Putamen (tissue), 1 donor: ENCODE measurements at regions not wholly inside any gene's neighbourhood (a gene's known extent, or its start where the extent isn't known, plus 50 kb on each side); places are given as distances from the start of the nearest gene placed in this dataset.
"Not testable (repeated sequence)": the region's sequence is repeated elsewhere in the genome, so short reads cannot be mapped to it uniquely, and the experiment has no call there.

Experiments
- DNase-seq: peaks from one replicate; pipeline ENCODE4 v3.0.0-alpha.2; 2016; ENCODE audit warnings: low spot score

DNA sequence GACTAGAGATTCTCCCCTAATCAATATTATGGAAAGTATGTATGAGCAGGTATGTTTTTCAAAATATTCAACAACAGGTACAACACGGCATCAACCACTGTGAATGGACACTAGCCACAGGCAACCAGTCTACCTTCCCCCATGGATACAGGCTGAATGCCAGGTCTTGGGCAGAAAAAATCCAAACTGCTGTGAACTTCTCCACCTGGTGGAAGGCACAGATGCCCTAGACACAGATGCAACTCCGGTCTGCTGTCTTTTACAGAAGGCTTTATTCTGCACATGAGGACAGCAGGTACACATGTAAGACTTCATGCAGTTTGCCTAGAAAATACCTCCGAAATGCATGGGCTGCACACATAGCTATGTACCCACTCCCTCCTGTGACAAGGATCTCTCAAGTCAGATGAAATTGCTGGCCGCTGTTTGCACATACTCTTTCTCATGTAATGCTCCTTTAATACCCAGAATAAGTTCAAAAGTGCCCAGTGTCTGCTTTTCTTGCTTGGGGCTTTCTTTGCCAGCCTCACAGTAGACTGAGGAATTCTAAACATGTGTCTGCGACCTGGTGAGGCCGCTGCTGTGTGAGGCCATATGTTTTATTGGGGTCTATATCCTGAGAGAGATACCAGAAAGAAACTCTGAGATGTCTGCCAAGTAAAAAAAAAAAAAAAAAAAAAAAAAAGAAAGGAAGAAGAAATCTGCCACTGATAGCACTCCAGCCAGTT lies 325.9 kb downstream of the FOXO1 start:
- DNase-seq = no peak

DNA sequence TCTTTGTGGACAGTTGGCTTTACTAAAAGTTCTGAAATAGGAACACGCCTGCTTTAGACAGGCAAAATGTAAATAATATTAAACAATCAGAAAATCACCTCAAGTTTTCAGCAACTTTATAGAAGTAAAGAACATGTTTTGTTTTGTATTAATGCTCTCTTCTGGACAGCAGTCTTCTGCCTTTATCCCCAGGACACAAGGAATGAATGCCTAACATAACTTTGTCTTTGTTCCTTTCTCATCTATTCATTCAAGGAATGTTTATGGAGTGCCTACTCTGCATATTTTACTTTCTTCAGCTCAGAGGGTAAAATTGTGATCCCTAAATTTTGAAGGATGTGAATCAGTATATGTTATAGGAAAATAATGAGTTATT lies 325.4 kb downstream of the FOXO1 start:
- no peak for DNase-seq

DNA sequence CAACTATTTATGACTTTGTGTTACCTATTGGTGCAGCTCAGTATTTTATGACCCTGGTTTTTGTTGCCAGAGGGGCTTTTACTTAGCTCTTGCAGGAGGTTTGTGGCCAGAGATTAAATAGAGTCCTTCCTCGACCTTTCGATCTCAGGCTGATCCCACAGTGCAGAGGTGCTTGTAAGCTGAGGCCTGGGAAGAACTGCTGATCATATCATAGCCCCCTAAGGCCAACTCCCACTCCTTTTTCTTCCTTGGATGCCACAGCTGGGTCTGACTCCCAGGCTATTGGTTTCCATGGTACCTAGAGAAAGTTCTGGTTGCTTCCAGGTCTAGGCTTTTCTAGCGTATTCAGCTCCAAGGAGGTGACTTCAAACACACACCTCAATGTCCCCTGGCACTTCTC lies 324.9 kb downstream of the FOXO1 start:
- no peak for DNase-seq

DNA sequence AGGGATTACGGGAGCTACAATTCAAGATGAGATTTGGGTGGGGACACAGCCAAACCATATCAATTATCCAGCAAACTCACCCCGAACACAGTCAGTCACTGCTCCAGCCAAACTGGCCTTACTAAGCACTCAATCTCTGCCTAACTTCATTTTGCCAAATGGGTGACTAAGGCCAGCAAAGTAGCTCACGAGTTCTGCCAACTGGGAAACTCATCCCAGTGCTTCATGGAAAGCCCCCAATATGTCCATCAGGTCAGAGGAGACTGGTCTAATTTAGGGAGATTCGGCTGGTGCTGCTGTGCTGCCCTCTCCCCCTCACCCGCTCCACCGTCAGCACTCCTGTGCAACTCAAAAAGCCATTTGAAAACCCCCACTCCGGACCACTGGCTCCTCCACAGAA lies 324.0 kb downstream of the FOXO1 start:
- no peak for DNase-seq

DNA sequence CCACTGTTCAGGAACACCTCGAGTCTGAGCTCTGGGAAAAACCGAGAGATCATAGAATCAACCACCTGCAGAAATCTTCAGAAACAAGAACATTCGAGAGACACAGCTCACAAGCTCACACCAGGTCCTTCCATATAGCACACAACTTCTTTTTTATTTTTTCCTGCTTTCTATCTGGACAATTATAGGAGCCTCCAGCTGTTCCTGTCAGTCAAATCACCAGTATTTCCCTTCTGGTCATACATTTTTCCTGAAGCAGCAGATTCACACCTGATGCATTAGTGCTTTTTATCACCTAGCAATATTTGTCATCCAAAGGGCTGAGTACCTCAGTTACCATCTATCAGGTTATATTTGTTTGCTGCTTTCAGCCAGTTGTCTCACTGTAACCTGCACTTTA lies 323.5 kb downstream of the FOXO1 start:
- DNase-seq = no peak

DNA sequence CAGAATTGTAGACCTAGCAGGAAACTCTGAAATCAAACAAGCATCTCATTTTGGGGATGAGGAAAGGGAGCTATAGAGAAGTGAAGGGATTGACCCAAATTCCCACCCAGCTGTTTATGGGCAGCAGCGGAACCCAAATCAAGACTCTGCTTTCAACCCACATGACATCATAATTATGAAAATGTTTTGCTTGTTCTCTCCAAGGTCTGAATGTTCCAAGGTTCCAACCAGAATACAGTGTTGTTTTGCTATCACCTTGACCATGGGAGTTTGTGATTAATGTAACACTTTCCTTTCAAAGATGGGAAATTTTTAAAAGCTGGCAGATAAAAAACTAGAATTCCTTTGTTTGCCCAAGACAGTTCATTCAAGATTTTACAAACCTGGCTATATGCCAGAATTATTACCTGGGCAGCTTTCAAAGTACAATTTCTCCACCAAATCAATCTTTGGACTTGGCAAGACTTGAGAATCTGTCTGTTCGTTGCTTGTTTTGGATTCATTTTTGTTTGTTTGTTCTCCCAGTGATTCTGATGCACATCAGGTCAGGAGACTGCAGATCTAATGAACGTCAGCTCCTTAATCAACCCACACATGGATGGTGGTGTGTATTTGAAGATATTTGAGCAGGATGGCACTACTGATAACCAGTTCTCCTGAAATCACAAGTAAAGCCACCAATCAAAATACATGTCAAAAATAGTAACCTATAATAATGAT lies 322.7 kb downstream of the FOXO1 start:
- no peak for DNase-seq

DNA sequence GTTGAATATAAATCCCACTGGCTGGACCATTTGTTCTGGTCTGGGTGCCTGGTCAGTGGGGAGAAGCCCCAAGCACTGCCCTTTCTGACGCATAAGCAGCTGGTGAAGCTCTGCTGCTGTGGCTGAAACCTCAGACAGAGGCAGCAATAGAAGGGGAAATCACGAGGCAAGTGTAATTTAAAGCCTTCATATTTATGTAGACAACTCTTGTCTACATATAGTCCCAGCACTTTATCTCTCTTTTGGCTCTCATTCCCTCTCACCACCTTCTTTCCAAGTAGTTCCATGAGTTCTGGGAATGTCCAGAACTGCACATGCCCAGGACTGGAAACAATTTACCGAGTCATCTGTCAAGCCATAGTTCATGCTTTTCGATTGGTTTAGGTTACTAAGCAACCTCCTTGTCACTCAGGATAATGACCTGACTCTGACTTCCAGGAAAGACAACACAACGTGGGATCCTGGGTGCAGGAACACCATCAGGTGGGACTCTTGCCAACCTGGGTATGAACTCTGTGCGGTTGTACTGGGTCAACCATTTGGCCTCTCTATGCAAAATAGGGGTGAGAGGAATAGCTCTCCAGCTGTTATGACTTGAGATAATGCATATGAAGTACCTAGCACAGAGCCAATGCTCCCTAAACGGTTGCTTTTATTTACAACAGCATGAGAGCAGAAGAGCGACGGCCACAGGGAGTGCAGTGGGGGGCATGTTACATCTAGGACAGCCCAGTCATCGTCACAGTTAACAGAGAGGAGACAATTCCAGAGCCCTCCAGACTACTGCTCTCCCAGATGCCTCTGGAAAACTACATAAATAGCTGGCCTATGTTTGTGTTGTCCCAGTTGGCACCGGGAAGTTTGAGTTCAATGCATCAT lies 321.9 kb downstream of the FOXO1 start:
- DNase-seq = no peak

DNA sequence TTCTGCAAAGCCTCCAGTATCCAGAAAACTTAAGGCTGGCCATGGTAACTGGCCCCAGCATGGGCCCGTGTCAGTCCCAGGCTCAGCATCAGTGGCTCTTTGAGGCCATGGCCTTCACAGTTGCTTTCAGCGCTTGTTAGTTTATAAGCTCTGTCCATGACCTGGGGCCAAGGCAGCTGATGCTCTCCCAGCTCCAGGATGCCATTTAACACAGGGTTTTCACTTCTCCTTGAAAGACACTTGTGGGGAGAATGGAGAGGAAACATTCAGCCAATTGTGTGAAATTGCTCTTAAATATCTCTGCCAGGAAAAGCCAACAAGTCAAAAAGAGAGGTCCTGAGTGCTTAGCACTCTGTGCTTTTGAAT lies 321.3 kb downstream of the FOXO1 start:
- DNase-seq = no peak

DNA sequence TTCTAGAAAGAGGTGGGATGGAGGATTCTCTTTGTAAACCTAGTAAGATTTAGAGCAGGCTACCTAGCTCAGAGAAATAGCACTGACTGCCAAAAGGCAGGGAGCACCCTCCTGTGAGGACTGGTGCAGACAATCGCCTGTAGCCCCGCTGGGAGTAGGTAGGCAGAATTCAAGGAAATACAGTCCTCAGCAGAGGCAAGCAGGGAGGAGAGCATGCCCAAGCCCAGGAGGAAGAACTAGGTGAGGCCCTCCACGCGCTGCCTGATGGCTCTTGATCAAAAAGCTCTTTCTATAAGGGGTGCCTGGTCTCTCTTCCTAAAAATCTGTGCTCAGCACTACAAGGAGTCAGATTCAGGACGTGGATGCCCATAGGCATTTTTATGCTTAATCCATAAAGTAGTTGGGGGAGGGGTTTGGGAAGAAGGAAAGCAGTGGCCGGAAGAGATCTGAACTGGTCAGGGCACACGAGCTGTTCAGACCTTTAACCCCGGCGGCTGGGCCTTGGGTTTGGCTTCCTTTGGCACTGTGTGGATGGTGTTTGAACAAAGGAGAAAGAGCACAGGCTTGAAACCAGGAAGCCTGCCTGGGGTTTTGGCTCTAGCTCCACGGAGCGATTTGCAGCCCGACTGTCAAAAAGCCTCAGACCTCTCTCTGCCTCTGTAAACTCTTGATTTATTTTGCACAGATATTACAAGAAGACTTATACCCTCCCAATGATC lies 320.6 kb downstream of the FOXO1 start:
- DNase-seq = no peak

DNA sequence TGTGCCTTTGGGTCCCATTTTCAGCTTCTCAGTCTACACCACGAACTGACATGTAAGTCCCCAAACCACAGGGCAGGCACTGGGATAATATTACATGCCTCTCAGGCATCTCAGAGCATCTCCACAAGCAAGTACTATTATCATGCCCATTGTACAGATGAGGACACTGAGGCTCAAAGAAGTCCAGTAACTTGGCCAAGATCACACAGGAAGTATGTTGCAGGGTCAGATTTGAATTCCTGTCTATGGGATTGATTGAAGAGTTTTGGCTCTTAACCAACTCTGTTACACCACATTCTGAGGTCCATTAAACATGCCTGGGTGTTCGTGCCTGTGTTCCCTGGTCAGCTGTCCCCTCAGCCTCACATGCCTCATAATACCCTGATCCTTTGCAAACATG lies 319.8 kb downstream of the FOXO1 start:
- DNase-seq = no peak

DNA sequence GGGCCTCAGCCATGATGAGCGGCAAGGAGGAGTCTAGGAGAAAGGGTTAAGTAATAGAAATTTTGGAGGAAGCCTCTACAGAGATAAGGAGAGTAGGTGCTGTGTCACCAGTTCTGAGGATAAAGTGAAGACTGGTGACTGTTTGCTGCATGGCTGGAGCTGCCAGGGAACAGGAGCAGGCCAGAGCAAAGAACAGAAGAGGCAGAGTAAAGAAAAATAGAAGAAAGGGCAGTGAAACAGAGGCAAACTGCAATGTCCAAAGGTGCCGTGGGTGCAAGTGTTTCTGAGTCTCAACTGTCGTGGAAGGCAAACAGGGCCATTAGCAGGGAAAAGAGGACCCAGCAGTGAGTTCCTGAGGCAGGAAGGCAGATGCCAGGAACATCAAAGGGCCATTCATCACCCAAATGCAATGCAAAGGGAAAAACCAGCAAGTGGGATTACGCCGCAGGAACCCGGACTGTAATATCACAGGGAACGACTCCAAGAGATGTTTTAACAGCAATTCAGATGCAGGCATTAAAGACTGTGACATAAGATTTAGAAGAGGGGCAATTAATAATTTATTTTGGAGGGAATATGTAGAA lies 318.3 kb downstream of the FOXO1 start:
- DNase-seq = no peak

DNA sequence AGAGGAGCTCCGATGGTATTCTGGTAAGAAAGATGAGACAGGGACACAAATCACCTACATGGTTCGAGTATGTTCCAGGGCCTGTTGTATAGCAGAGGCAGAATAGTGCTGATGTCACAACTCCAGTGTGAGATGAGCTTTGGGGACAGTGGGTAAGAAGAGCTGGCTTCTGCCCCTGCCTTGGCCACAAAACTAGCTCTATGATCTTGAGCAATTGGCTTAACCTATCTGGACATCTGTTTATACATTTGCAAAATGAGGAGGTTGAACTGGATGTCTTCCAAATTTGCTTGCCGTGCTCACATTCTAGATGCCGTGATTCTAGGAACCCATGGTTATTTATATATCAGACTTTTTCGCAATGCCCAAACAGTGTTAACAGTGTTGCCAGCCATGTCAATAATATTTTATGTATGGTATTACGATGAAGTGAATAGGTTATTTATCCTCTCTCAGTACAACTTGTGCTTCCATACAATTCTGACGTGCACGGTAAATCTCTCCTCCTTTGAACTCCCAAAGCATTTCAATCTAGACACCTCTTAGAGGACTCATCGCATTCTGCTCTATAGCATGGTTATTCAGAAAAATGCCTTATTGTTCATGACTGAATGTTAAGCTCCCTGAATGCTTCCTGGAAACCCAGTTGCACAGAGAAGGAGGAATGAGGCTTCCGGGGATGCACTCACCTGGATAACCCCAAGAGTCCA lies 316.0 kb downstream of the FOXO1 start:
- no peak for DNase-seq

DNA sequence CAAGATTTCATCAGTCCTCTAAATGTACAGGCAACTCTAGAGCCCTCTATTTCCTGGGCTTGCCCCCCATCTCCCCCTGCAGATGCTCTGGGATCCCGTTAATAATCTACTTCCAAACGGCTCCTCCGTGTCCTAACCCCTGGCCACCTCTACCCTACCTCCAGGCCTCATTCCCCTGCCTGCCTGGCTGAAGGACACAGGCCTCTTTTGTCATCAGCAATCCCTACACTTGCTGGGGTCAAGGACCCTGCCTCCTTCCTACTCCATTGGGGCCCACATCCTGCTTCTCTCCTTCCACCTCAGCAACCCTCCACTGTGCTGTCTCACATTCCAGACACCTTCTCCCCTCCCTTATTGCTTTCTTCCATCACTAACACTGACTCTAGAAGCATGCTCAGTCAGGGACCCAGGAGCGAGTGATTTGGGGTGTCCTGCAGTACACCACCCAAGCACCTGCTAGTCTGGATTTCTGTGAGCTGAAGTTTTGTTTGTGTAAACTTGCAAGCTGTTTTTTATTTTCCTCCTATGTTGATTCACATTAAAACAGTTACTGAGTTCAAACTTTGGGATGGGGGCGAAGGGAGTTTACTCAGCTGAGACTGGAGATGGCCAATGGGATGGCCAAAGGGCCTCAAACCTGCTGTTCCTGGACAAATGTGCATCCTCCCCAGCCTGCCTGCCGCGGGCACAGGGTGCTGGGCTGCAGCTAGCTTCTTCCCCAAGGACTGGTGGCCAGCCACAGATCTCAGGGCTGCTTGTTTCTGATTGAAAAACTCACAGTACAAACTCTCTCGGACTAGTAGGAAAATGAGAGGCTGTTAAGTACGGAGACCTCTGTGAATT lies 314.7 kb downstream of the FOXO1 start:
- peak; percentile 26 for DNase-seq

DNA sequence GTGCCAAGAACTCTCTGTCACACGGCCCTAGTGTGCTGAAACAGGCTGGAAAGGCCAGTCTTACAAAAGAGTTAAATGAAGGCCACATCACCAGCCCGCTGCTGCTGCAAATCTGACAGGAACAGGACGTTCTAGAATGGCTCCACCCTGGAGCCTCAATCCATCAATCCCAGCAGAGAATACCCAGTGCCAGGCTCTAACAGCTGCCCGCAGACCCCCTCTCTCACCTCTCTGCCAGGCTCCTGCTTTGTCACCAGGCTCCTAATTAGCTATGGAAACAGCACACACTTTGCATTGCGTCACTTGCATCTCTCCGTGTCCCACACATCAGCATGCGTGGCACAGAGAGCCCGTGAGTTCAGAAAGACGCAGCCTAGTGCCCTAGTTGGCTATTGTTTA lies 314.1 kb downstream of the FOXO1 start:
- peak; percentile 42 for DNase-seq

DNA sequence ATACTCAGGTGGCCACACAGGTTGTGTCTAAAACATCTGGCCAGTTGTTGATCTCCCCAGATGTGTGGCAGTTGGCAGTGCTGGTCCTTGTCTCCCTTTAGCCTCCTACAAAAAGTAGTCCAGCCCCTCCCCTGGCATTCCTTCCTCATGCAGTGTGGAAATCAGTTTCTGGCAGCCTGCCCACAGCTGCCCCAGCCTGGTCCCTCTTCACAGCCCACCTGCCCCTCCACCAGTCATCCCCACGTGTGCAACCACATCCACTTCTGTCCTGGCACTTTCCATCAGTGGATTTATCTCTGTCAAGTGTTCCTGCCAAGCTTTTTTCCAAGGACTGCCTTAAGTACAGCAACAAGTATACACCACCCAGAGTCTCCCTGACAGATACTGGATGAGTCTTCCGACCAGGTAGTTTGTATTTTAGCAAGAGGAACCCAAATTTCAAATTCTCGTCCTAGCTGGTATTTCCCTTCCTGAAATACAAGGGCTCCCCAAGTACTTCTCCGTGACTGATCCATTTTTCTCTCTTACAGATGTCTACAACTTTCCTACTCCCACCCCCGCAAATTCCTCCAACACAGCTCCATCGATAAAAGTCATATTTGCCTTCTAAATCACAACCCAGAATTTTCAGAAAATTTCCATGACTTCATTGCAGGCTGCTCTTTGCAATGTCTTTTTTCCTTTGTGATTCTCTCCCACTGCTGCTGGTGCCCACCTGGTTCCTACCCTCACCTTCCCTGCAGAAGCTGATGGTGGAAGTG lies 313.5 kb downstream of the FOXO1 start:
- DNase-seq = peak; percentile 63

DNA sequence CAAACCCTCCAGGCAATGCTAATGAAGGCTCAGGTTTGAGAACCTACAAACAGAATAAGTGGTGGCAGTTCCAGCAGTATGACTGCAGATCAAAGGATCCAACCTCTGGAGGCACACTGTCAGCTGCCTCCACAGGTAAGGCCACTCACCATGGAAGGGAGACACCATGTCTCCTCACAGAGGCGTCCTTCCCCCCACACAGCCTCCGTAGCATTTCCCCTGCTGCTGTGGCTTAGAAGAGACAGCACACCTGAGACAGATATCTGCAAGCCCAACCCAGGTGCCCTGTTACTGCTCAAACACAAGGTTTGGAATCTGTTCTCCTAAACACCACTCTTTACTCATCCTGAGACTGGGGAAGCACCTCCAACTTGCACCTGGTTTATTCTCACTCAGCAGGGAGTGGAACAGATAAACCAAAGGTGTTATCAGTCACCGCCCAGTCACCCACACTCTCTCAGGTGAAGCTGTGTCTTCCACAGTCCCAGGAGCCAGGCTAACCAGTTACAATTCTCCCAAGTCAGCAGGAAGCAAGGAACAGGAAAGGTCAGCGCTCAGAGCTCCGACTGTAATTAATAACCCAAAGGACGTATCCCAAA lies 311.2 kb downstream of the FOXO1 start:
- DNase-seq = no peak

DNA sequence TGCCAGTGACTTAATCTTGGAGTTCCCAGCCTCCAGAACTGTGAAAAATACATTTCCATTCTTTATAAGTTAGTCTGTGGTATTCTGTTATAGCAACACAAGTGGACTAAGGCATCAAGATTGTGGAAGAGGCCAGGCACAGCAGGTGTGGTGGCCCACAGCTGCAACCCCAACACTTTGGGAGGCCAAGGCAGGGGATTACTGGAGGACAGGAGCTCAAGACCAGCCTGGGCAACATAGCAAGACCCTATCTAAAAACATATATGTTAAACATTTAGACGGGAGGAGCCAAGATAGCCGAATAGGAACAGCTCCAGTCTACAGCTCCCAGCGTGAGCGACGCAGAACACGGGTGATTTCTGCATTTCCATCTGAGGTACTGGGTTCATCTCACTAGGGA lies 310.4 kb downstream of the FOXO1 start:
- no peak for DNase-seq

DNA sequence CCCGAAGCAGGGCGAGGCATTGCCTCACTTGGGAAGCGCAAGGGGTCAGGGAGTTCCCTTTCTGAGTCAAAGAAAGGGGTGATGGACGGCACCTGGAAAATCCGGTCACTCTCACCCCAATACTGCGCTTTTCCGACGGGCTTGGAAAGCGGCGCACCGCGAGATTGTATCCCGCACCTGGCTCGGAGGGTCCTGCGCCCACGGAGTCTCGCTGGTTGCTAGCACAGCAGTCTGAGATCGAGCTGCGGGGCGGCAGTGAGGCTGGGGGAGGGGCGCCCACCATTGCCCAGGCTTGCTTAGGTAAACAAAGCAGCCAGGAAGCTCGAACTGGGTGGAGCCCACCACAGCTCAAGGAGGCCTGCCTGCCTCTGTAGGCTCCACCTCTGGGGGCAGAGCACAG lies 310.0 kb downstream of the FOXO1 start:
- not testable (repeated sequence) for DNase-seq

DNA sequence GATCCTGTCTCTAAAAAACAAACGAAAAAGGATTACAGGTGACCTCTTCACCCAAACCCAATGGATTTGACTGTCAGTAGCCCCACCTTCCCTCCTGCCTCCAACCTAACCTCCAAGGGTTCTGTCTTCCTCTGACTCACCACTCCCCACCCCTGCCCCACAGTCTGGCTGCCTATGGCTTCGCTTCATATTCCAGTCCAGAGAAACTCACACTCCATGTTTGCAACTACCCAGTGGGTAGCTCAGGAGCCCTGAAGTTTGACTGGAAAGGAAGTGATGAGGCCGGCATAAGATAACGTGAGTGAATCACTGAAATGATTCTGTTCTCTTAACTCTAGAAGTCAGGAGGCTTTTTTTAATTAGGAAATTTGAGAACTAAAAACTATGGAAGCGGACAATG lies 303.9 kb downstream of the FOXO1 start:
- DNase-seq = no peak
